ENCODE measurements at regions not wholly inside any gene's neighbourhood (a gene's known extent, or its start where the extent isn't known, plus 50 kb on each side); places are given as distances from the start of the nearest gene placed in this dataset.
"Not testable (repeated sequence)": the region's sequence is repeated elsewhere in the genome, so short reads cannot be mapped to it uniquely, and the experiment has no call there.

DNA sequence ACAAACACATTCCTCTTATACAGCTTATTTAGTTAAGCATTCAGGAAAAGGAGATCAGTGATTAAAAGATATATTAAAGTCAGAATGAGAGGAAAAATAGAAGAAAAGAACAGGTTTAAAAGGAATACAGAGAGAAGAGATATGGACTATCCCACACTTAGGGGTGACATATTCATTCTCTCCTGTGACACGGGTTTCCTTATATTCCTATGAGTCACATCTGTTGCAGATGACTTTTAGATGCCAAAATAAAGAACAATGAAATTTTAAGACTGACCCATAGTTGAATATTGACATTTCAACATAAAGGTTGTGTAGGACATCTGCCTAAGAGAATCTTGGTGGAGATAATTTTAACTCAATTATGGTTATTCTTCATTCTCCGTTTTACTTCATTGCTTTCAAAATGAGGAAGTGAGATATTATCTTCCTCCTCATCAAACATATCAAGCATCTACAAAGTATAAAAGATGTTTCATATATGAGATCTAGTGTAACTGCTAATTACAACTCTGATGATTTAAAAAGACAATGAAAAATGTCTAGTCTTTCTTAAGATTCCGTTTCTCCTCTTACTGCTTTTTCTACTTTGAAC is 1336.7 kb upstream of the CITED2 start:
- DNase-seq (ENCODE audit: low read depth in 6 of 9, low spot score in 9 of 9): peak in 1 of 9 donors; percentile 35
- WGBS: 51% methylated on average over 3 of the region's 3 CpGs
- H3K4me1 ChIP-seq (ENCODE audit: control insufficient read depth in 2 of 2, insufficient read depth in 2 of 2, low read length in 2 of 2): no peaks in the 10 kb centered on the region
- no peaks in the 10 kb centered on the region for H3K27me3 ChIP-seq (ENCODE audit: control insufficient read depth in 2 of 2, insufficient read depth in 1 of 2, low read length in 1 of 2)
- H3K36me3 ChIP-seq (ENCODE audit: control insufficient read depth in 2 of 2, insufficient read depth in 2 of 2, low read length in 1 of 2): no peaks in the 10 kb centered on the region
- H3K9me3 ChIP-seq (ENCODE audit: control insufficient read depth in 2 of 2, insufficient read depth in 1 of 2, low read length in 1 of 2): no peaks in the 10 kb centered on the region
- H3K27ac ChIP-seq (ENCODE audit: low read depth in 1 of 2, low read length in 1 of 2): no peak overlapping the region
- no peak overlapping the region for H3K4me3 ChIP-seq (ENCODE audit: low read length in 2 of 2)

DNA sequence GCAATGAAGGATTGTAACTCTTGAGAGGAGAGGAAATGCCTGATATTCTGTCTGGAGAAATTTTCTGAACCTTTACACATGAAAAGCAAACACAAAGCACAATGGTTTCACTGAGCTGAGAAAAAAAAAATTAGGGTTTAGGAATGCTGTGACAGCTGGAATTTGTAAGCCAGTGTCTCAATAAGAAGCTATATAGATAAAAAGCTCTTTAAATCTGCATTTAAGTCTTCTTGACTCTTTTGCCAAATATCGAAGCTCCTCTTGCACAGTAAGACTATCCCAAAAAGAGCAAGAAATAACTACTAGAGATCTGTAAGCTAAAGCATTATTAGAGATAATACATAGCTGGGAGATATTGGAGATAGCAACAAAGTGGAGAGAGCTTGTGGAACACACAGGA is 1334.0 kb upstream of the CITED2 start:
- Histone ChIP-seq H3K36me3 (ENCODE audit: control insufficient read depth in 2 of 2, insufficient read depth in 2 of 2, low read length in 1 of 2) (no peaks in the 10 kb centered on the region), H3K9me3 (ENCODE audit: control insufficient read depth in 2 of 2, insufficient read depth in 1 of 2, low read length in 1 of 2) (no peaks in the 10 kb centered on the region), H3K4me1 (ENCODE audit: control insufficient read depth in 2 of 2, insufficient read depth in 2 of 2, low read length in 2 of 2) (no peaks in the 10 kb centered on the region), H3K27ac (ENCODE audit: low read depth in 1 of 2, low read length in 1 of 2) (no peak overlapping the region), H3K4me3 (ENCODE audit: low read length in 2 of 2) (no peak overlapping the region), H3K27me3 (ENCODE audit: control insufficient read depth in 2 of 2, insufficient read depth in 1 of 2, low read length in 1 of 2) (no peaks in the 10 kb centered on the region)
- DNase-seq (ENCODE audit: low read depth in 6 of 9, low spot score in 9 of 9): no peak
- 95% methylated on average over 1 of the region's 1 CpG for WGBS

DNA sequence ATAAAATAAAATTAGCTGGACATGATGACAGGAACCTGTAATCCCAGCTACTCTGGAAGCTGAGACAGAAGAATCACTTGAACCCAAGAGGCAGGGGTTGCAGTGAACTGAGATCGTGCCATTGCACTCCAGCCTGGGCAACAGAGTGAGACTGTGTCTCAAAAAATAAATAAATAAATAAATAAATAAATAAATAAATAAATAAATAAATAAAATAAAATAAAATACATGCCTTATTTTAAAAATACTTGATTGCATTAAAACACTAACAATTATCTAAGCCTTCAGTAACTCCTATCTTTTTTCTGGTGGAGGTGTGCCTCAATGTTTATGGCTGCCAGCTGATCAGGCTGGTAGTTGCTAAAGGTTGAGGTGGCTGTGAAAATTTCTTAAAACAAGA is 1329.6 kb upstream of the CITED2 start:
- DNase-seq (ENCODE audit: low read depth in 6 of 9, low spot score in 9 of 9); H3K36me3 ChIP-seq (ENCODE audit: control insufficient read depth in 2 of 2, insufficient read depth in 2 of 2, low read length in 1 of 2); H3K4me1 ChIP-seq (ENCODE audit: control insufficient read depth in 2 of 2, insufficient read depth in 2 of 2, low read length in 2 of 2); H3K27ac ChIP-seq (ENCODE audit: low read depth in 1 of 2, low read length in 1 of 2); H3K9me3 ChIP-seq (ENCODE audit: control insufficient read depth in 2 of 2, insufficient read depth in 1 of 2, low read length in 1 of 2); H3K27me3 ChIP-seq (ENCODE audit: control insufficient read depth in 2 of 2, insufficient read depth in 1 of 2, low read length in 1 of 2); H3K4me3 ChIP-seq (ENCODE audit: low read length in 2 of 2): not testable (repeated sequence)
- WGBS: 89% methylated on average over 1 of the region's 1 CpG

DNA sequence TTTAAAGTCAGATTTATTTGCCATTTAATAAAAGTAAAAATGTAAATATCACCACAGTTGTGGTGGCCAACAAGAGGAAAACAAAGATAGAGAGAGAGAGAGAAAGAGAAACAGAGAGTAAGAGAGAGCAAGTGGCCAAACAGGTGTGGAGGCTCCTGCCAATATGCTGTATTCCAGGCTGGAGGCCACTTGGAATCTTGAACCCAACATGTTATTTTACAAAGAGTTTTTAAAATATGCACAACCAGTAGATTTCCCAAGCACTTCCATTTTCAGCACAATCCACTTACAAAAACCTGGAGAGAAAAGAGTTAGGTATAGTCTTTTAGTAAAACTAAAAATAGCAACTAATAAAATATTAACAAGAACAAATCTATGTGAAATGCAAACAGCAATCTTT is 1323.1 kb upstream of the CITED2 start:
- Histone ChIP-seq H3K4me3 (ENCODE audit: low read length in 2 of 2) (no peak overlapping the region), H3K27me3 (ENCODE audit: control insufficient read depth in 2 of 2, insufficient read depth in 1 of 2, low read length in 1 of 2) (no peaks in the 10 kb centered on the region), H3K9me3 (ENCODE audit: control insufficient read depth in 2 of 2, insufficient read depth in 1 of 2, low read length in 1 of 2) (no peaks in the 10 kb centered on the region), H3K27ac (ENCODE audit: low read depth in 1 of 2, low read length in 1 of 2) (no peak overlapping the region), H3K36me3 (ENCODE audit: control insufficient read depth in 2 of 2, insufficient read depth in 2 of 2, low read length in 1 of 2) (no peaks in the 10 kb centered on the region), H3K4me1 (ENCODE audit: control insufficient read depth in 2 of 2, insufficient read depth in 2 of 2, low read length in 2 of 2) (no peaks in the 10 kb centered on the region)
- no peak for DNase-seq (ENCODE audit: low read depth in 6 of 9, low spot score in 9 of 9)

DNA sequence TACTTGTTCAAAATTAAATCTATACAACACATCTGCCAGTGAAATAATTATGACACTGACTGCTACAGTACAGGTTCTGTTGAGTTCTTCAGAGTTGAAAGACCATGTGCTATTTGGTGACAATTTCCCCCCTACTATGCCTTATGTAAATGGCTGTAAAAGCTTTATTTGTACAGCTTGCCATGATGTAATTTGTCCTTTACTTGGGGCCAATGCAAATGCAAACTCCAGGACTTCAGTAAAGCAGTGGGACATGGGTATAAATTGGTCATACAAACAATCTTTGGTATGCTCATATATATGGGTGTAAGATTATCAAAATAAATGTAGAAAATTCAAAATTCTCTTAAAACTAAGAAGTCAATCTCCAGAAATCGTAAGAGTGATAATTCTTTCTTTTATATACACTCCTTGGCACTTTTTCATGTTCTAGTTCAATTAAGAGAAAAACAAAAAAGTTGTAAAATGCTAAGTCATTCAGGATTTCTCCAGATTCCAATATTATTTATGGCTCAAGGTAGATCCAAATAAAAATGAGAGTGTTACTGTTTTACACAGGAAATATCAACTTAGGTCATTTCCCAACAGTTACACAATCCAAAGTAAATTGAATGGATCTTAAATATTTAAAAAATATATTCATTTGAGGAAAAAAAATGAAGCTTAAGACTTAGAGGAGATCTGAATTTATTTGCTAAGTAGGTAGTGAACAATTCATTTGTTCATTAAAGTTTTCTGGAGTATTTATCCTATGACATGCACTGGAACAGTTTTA is 1310.5 kb upstream of the CITED2 start:
- Histone ChIP-seq H3K4me1 (ENCODE audit: control insufficient read depth in 2 of 2, insufficient read depth in 2 of 2, low read length in 2 of 2) (no peaks in the 10 kb centered on the region), H3K4me3 (ENCODE audit: low read length in 2 of 2) (no peak overlapping the region), H3K9me3 (ENCODE audit: control insufficient read depth in 2 of 2, insufficient read depth in 1 of 2, low read length in 1 of 2) (no peaks in the 10 kb centered on the region), H3K27me3 (ENCODE audit: control insufficient read depth in 2 of 2, insufficient read depth in 1 of 2, low read length in 1 of 2) (no peaks in the 10 kb centered on the region), H3K27ac (ENCODE audit: low read depth in 1 of 2, low read length in 1 of 2) (no peak overlapping the region), H3K36me3 (ENCODE audit: control insufficient read depth in 2 of 2, insufficient read depth in 2 of 2, low read length in 1 of 2) (no peaks in the 10 kb centered on the region)
- 92% methylated on average over 1 of the region's 1 CpG for WGBS
- DNase-seq (ENCODE audit: low read depth in 6 of 9, low spot score in 9 of 9): no peak

DNA sequence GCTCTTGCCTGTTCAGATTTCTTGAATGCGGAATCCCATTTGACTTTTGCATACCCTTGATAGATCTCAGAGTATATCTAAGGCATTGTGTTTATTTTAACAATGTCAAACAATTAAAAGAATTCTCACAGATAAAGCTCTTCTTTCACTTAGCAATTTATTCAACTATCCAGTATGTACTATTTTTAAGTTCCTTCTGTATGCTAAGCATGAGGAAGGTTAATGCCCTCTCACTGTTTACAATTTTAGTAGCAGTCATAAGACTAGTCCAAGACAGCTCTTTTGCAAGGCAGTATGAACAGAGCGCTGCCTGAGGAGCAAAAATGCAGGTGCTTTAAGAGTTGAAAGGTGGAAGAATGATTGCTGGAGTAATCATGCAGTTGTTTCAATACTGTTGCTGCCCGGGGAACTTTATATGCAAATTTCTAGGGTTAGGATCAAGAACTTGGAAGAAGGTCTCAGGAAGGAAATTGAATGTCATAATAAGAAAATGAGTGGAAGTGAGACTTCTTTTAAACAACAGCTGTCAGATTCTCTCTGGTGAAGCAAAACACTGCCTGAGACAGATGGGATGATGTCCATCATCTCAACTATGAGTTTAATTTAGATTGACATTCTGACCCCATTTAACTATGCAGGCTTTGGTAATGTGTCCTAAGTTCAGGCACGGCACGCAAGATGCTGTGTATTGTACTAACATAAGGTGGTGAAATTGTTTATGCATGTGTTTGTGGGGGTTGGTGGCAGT is 1303.5 kb upstream of the CITED2 start:
- DNase-seq (ENCODE audit: low read depth in 6 of 9, low spot score in 9 of 9): no peak
- H3K27ac ChIP-seq (ENCODE audit: low read depth in 1 of 2, low read length in 1 of 2): no peak overlapping the region

DNA sequence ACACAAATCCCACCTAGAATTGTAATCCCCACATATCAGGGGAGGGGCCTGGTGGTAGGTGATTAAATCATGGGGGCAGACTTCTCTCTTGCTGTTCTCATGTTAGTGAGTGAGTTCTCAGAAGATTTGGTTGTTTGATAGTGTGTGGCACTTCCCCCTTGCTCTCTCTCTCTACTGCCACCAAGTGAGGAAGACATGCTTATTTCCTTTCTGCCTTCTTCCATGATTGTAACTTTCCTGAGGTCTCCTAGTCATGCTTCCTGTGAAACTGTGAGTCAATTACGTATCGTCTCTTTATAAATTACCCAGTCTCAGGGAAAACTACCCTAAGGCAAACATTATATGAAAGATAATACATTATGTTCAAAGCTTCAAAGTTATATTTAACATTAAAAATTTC is 1297.5 kb upstream of the CITED2 start:
- Histone ChIP-seq H3K4me1 (ENCODE audit: control insufficient read depth in 2 of 2, insufficient read depth in 2 of 2, low read length in 2 of 2) (no peaks in the 10 kb centered on the region), H3K36me3 (ENCODE audit: control insufficient read depth in 2 of 2, insufficient read depth in 2 of 2, low read length in 1 of 2) (no peaks in the 10 kb centered on the region), H3K27me3 (ENCODE audit: control insufficient read depth in 2 of 2, insufficient read depth in 1 of 2, low read length in 1 of 2) (no peaks in the 10 kb centered on the region), H3K9me3 (ENCODE audit: control insufficient read depth in 2 of 2, insufficient read depth in 1 of 2, low read length in 1 of 2) (no peaks in the 10 kb centered on the region), H3K27ac (ENCODE audit: low read depth in 1 of 2, low read length in 1 of 2) (no peak overlapping the region), H3K4me3 (ENCODE audit: low read length in 2 of 2) (no peak overlapping the region)
- peak in 2 of 9 donors; percentile 1 to 21 for DNase-seq (ENCODE audit: low read depth in 6 of 9, low spot score in 9 of 9)
- 97% methylated on average over 2 of the region's 2 CpGs for whole genome bisulfite sequencing

More for the DNA sequence above, 1303.5 kb upstream of the CITED2 start:
- Histone ChIP-seq H3K36me3 (ENCODE audit: control insufficient read depth in 2 of 2, insufficient read depth in 2 of 2, low read length in 1 of 2) (no peaks in the 10 kb centered on the region), H3K4me1 (ENCODE audit: control insufficient read depth in 2 of 2, insufficient read depth in 2 of 2, low read length in 2 of 2) (no peaks in the 10 kb centered on the region), H3K4me3 (ENCODE audit: low read length in 2 of 2) (no peak overlapping the region), H3K9me3 (ENCODE audit: control insufficient read depth in 2 of 2, insufficient read depth in 1 of 2, low read length in 1 of 2) (no peaks in the 10 kb centered on the region), H3K27me3 (ENCODE audit: control insufficient read depth in 2 of 2, insufficient read depth in 1 of 2, low read length in 1 of 2) (no peaks in the 10 kb centered on the region)
- WGBS: 92% methylated on average over 5 of the region's 5 CpGs

DNA sequence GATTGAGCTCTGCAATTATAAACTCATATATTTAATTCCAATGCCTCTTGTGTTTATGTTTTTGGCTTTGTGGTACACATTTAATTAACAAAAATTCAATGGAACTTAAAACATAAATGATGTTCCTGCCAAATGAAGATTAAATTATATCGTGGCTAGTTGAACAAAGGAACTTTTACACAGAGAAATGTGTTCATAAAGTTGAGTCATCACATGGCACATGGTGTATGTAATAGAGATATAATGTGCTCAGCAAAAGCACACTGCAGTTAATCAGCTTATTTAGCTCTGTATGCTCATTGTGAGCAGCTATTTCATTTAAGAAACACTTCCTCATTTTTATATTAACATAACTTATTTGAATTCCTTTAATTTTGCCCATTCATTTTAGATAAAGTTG is 1295.6 kb upstream of the CITED2 start:
- Histone ChIP-seq H3K36me3 (ENCODE audit: control insufficient read depth in 2 of 2, insufficient read depth in 2 of 2, low read length in 1 of 2) (no peaks in the 10 kb centered on the region), H3K9me3 (ENCODE audit: control insufficient read depth in 2 of 2, insufficient read depth in 1 of 2, low read length in 1 of 2) (no peaks in the 10 kb centered on the region), H3K27me3 (ENCODE audit: control insufficient read depth in 2 of 2, insufficient read depth in 1 of 2, low read length in 1 of 2) (no peaks in the 10 kb centered on the region), H3K4me3 (ENCODE audit: low read length in 2 of 2) (no peak overlapping the region), H3K4me1 (ENCODE audit: control insufficient read depth in 2 of 2, insufficient read depth in 2 of 2, low read length in 2 of 2) (no peaks in the 10 kb centered on the region), H3K27ac (ENCODE audit: low read depth in 1 of 2, low read length in 1 of 2) (no peak overlapping the region)
- DNase-seq (ENCODE audit: low read depth in 6 of 9, low spot score in 9 of 9): no peak
- WGBS: 85% methylated on average over 1 of the region's 1 CpG

DNA sequence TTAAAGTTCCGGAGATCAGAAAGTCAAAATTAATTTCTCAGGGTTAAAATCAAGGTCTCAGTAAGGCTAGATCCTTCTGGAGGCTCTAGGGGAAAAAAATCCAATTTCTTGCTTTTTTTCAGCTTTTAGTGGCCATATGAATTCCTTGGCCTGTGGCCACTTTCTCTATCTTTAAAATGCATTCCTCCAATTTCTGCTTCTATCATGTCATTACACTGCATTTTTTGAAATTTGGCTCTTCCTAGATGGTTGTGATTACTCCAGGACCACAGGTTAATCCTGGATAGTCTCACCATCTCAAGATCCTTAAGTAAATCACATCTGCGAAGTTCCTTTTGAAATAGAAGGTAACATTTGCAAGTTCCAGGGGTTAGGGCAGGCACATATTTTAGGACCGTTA is 1294.9 kb upstream of the CITED2 start:
- H3K27ac ChIP-seq (ENCODE audit: low read depth in 1 of 2, low read length in 1 of 2): no peak overlapping the region
- H3K27me3 ChIP-seq (ENCODE audit: control insufficient read depth in 2 of 2, insufficient read depth in 1 of 2, low read length in 1 of 2): no peaks in the 10 kb centered on the region
- DNase-seq (ENCODE audit: low read depth in 6 of 9, low spot score in 9 of 9): no peak
- WGBS: 95% methylated on average over 3 of the region's 3 CpGs
- H3K4me1 ChIP-seq (ENCODE audit: control insufficient read depth in 2 of 2, insufficient read depth in 2 of 2, low read length in 2 of 2): no peaks in the 10 kb centered on the region
- H3K9me3 ChIP-seq (ENCODE audit: control insufficient read depth in 2 of 2, insufficient read depth in 1 of 2, low read length in 1 of 2): no peaks in the 10 kb centered on the region
- no peaks in the 10 kb centered on the region for H3K36me3 ChIP-seq (ENCODE audit: control insufficient read depth in 2 of 2, insufficient read depth in 2 of 2, low read length in 1 of 2)
- H3K4me3 ChIP-seq (ENCODE audit: low read length in 2 of 2): no peak overlapping the region

Measured in thymus (tissue), 11 donors.